H1 (cell line): ENCODE measurements at regions not wholly inside any gene's neighbourhood (a gene's known extent, or its start where the extent isn't known, plus 50 kb on each side); places are given as distances from the start of the nearest gene placed in this dataset.

Experiments used
- CTCF ChIA-PET: fragments of 300-600 bp; sonication (Branson Sonifier 250); formaldehyde crosslinking; loops from one replicate; lab custom pipeline; 2021; ENCODE audit not compliant: partially characterized antibody; lab: Charles Lee
- POLR2A ChIA-PET: fragments of 300-600 bp; sonication (Branson Sonifier 250); formaldehyde crosslinking; loops from one replicate; lab custom pipeline; 2021; ENCODE audit warnings: inconsistent platforms; ENCODE audit not compliant: partially characterized antibody; lab: Charles Lee
- DNase-seq, 2 experiments: peaks; one replicate each; pipeline versions ENCODE4 v3.0.0 to v3.0.0-alpha.2; 2010 to 2022; ENCODE audit warnings: low spot score in 2 of 2, low read depth in 1 of 2, mixed read lengths in 1 of 2
- FAIRE-seq: peaks from 2 replicates; lab custom pipeline; 2011; peaks lifted over from hg19 to GRCh38; lab: Jason Lieb, UNC
- H2AFZ ChIP-seq: 2 replicates; pipeline ENCODE4 v1.8.1; 2012; ENCODE audit warnings: low read length, inconsistent platforms
- H2AK5ac ChIP-seq: 2 replicates; pipeline ENCODE4 v1.6.1; 2013; ENCODE audit warnings: low read depth, low read length
- H2BK120ac ChIP-seq: replicated peaks from 2 replicates; pipeline ENCODE3; 2013; ENCODE audit warnings: low read depth, low read length, inconsistent platforms
- H2BK12ac ChIP-seq: 2 replicates; pipeline ENCODE4 v1.6.1; 2013; ENCODE audit warnings: low read depth, low read length
- H2BK15ac ChIP-seq: 2 replicates; pipeline ENCODE4 v1.6.1; 2013; ENCODE audit warnings: low read length
- H2BK20ac ChIP-seq: 2 replicates; pipeline ENCODE4 v1.6.1; 2013; ENCODE audit warnings: low read length
- H2BK5ac ChIP-seq: 2 replicates; pipeline ENCODE4 v1.6.1; 2013; ENCODE audit warnings: low read depth, low read length
- H3K14ac ChIP-seq: 2 replicates; pipeline ENCODE4 v1.6.1; 2013; ENCODE audit warnings: inconsistent platforms; ENCODE audit not compliant: insufficient read length
- H3K18ac ChIP-seq: 2 replicates; pipeline ENCODE4 v1.6.1; 2013; ENCODE audit warnings: low read length; ENCODE audit errors: extremely low read depth
- H3K23ac ChIP-seq: 2 replicates; pipeline ENCODE4 v1.6.1; 2013; ENCODE audit warnings: inconsistent platforms; ENCODE audit not compliant: insufficient read length
- H3K23me2 ChIP-seq: 2 replicates; pipeline ENCODE4 v1.6.1; 2013; ENCODE audit warnings: low read depth, low read length
- H3K27ac ChIP-seq: 2 replicates; pipeline ENCODE4 v1.6.1; 2011; ENCODE audit warnings: low read depth, low read length, inconsistent platforms
- H3K27me3 ChIP-seq, 4 experiments: replicated peaks in 1 of 4; 1 replicate in 1 of 4; 2 replicates in 3 of 4; pipeline versions ENCODE4 v1.6.1 to v1.8.1; 2011 to 2013; ENCODE audit warnings: low read length in 3 of 4, mild to moderate bottlenecking in 3 of 4, inconsistent platforms in 2 of 4, mixed read lengths in 2 of 4, moderate library complexity in 1 of 4; ENCODE audit not compliant: control insufficient read depth in 3 of 4, insufficient read depth in 3 of 4; ENCODE audit errors: extremely low read depth in 1 of 4
- H3K36me3 ChIP-seq, 4 experiments: 2 replicates each; pipeline versions ENCODE4 v1.6.1 to v1.8.1; 2011 to 2013; ENCODE audit warnings: mild to moderate bottlenecking in 4 of 4, low read length in 3 of 4, moderate library complexity in 2 of 4, control low read depth in 1 of 4, inconsistent platforms in 1 of 4; ENCODE audit not compliant: insufficient read depth in 4 of 4, control insufficient read depth in 2 of 4
- H3K4ac ChIP-seq: replicated peaks from 2 replicates; pipeline ENCODE3; 2013; ENCODE audit warnings: low read length, low read depth, mixed read lengths, inconsistent platforms; ENCODE audit not compliant: insufficient read length
- H3K4me1 ChIP-seq, 4 experiments: replicated peaks in 1 of 4; 1 replicate in 1 of 4; 2 replicates in 3 of 4; pipeline versions ENCODE4 v1.6.1 to v1.8.1; 2011 to 2013; ENCODE audit warnings: low read length in 3 of 4, inconsistent platforms in 2 of 4, mixed read lengths in 1 of 4; ENCODE audit not compliant: insufficient read depth in 4 of 4, control insufficient read depth in 3 of 4
- H3K4me2 ChIP-seq, 2 experiments: 2 replicates each; pipeline versions ENCODE4 v1.6.1 to v1.8.1; 2011 to 2013; ENCODE audit warnings: low read depth in 2 of 2, low read length in 2 of 2, control low read depth in 1 of 2, inconsistent platforms in 1 of 2, mild to moderate bottlenecking in 1 of 2; ENCODE audit not compliant: insufficient read depth in 1 of 2
- H3K4me3 ChIP-seq, 4 experiments: fragments of 200-600, 300-600 bp in 1 of 4; sonication (generic), shearing (Covaris generic), sonication (Bioruptor Twin) in 1 of 4; 2 replicates each; pipeline versions ENCODE4 v1.5.1 to v1.8.1; 2011 to 2016; ENCODE audit warnings: low read length in 4 of 4, low read depth in 3 of 4, control low read depth in 2 of 4, inconsistent platforms in 2 of 4, mild to moderate bottlenecking in 2 of 4, mixed read lengths in 1 of 4, moderate library complexity in 1 of 4; ENCODE audit not compliant: insufficient read depth in 2 of 4; ENCODE audit errors: extremely low read depth in 1 of 4
- H3K56ac ChIP-seq: replicated peaks from 2 replicates; pipeline ENCODE3; 2013; ENCODE audit warnings: low read depth, mild to moderate bottlenecking, mixed read lengths, low read length, inconsistent platforms; ENCODE audit not compliant: insufficient read length
- H3K79me1 ChIP-seq: 2 replicates; pipeline ENCODE4 v1.6.1; 2013; ENCODE audit warnings: low read depth, low read length, control low read depth
- H3K79me2 ChIP-seq, 2 experiments: 2 replicates each; pipeline versions ENCODE4 v1.6.1 to v1.8.1; 2012 to 2013; ENCODE audit warnings: low read length in 2 of 2, mild to moderate bottlenecking in 2 of 2, inconsistent platforms in 1 of 2; ENCODE audit not compliant: insufficient read depth in 2 of 2, control insufficient read depth in 1 of 2
- H3K9ac ChIP-seq, 4 experiments: replicated peaks in 1 of 4; 1 replicate in 1 of 4; 2 replicates in 3 of 4; pipeline versions ENCODE4 v1.6.1 to v1.8.1; 2011 to 2013; ENCODE audit warnings: low read depth in 3 of 4, low read length in 3 of 4, control low read depth in 2 of 4, mild to moderate bottlenecking in 2 of 4, moderate library complexity in 2 of 4, inconsistent platforms in 1 of 4; ENCODE audit errors: extremely low read depth in 1 of 4
- H3K9me3 ChIP-seq, 2 experiments: 2 replicates each; pipeline versions ENCODE4 v1.6.1 to v1.8.1; 2012 to 2013; ENCODE audit warnings: mild to moderate bottlenecking in 2 of 2, moderate library complexity in 2 of 2, control low read depth in 1 of 2, inconsistent platforms in 1 of 2, low read depth in 1 of 2, low read length in 1 of 2, mixed read lengths in 1 of 2; ENCODE audit not compliant: insufficient read depth in 2 of 2
- H4K20me1 ChIP-seq, 2 experiments: replicated peaks in 1 of 2; 2 replicates each; pipeline versions ENCODE3 to v1.8.1; 2011 to 2013; ENCODE audit warnings: inconsistent platforms in 2 of 2, low read length in 2 of 2, mild to moderate bottlenecking in 1 of 2; ENCODE audit not compliant: insufficient read depth in 2 of 2, control insufficient read depth in 1 of 2
- H4K5ac ChIP-seq: 2 replicates; pipeline ENCODE4 v1.6.1; 2013; ENCODE audit warnings: low read length, low read depth, mixed read lengths, inconsistent platforms; ENCODE audit not compliant: insufficient read length
- H4K8ac ChIP-seq: 2 replicates; pipeline ENCODE4 v1.8.0; 2013; ENCODE audit warnings: mild to moderate bottlenecking, moderate library complexity, low read length, inconsistent platforms; ENCODE audit not compliant: insufficient read depth; ENCODE audit errors: extremely low read depth
- H4K91ac ChIP-seq: replicated peaks from 2 replicates; pipeline ENCODE3; 2013; ENCODE audit warnings: low read length, mixed read lengths, inconsistent platforms; ENCODE audit not compliant: insufficient read length
- EP300 ChIP-seq, 2 experiments: IDR thresholded peaks; 1 replicate in 1 of 2; 2 replicates in 1 of 2; pipeline ENCODE4 v1.6.1; 2011 to 2012; ENCODE audit warnings: low read depth in 2 of 2, low read length in 2 of 2, mild to moderate bottlenecking in 2 of 2, borderline replicate concordance in 1 of 2, inconsistent platforms in 1 of 2, moderate library complexity in 1 of 2
- GABPA ChIP-seq: IDR thresholded peaks from 2 replicates; pipeline ENCODE4 v1.6.1; 2011; ENCODE audit warnings: mild to moderate bottlenecking, low read length, moderate library complexity, borderline replicate concordance; ENCODE audit not compliant: insufficient read depth
- PHF8 ChIP-seq: fragments of 200-600 bp; sonication (generic); conservative IDR thresholded peaks from 2 replicates; pipeline ENCODE4 v1.7.1; 2012; ENCODE audit warnings: low read depth, mild to moderate bottlenecking, inconsistent platforms, low read length, moderate library complexity
- SP4 ChIP-seq: IDR thresholded peaks from 2 replicates; pipeline ENCODE4 v1.6.1; 2012; ENCODE audit warnings: low read length, inconsistent platforms
- WGBS, 2 experiments: shearing (Covaris generic) in 1 of 2; methylation state at CpG; one replicate each; pipeline versions ENCODE4 v1.1.6 to v1.1.7; 2013 to 2015; ENCODE audit warnings: low lambda C conversion rate in 2 of 2, mixed read lengths in 2 of 2, inconsistent platforms in 1 of 2, low coverage in 1 of 2, missing lambda C conversion rate in 1 of 2; ENCODE audit not compliant: insufficient replicate concordance in 2 of 2, insufficient coverage in 1 of 2, insufficient read length in 1 of 2; ENCODE audit errors: extremely low coverage in 1 of 2, missing lambda C conversion rate in 1 of 2; 5-methylcytosine and 5-hydroxymethylcytosine counted together

DNA sequence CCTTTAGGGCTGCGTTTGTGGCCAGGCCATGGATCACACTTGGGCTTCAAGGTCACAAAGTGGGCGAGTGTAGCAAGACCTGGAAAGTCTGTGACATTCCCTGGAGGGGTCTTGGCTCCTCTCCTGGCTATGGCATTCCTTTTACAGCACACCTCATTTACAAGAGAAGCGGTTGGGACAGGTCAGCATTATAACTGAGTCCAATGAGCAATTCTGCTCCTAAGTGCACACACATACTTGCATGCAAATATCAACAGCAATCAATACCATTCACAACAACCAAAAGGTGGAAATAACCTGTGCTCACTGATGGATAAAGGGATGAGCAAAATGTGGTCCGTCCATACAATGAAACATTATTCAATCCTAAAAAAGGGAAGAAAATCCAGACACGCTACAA is 298.2 kb downstream of the CTTN start:
- Histone ChIP-seq H2BK15ac (no peak overlapping the region), H3K27ac (no peak overlapping the region), H3K14ac (no peak overlapping the region), H3K27me3 (no peaks in the 10 kb centered on the region), H4K91ac (no peak overlapping the region), H3K56ac (no peak overlapping the region), H2BK20ac (no peak overlapping the region), H4K5ac (no peak overlapping the region), H3K4ac (no peak overlapping the region), H3K79me2 (no peaks in the 10 kb centered on the region), H3K18ac (no peak overlapping the region), H2AK5ac (no peak overlapping the region), H3K79me1 (no peaks in the 10 kb centered on the region; the same call in 1 of the 2 replicates), H3K4me1 (peaks cover 0 to 7% (median 0%) of the 10 kb centered on the region in 4 experiments; a peak in 1 of 7 replicates), H2BK5ac (no peak overlapping the region; the same call in 1 of the 2 replicates), H3K9me3 (no peaks in the 10 kb centered on the region), H3K23me2 (peaks cover 2% of the 10 kb centered on the region; the same call in 1 of the 2 replicates), H4K8ac (no peak overlapping the region; the same call in 1 of the 2 replicates), H2AFZ (no peak overlapping the region), H4K20me1 (no peaks in the 10 kb centered on the region), H3K36me3 (no peaks in the 10 kb centered on the region), H3K4me2 (no peak overlapping the region), H3K9ac (no peak overlapping the region), H2BK120ac (no peak overlapping the region), H3K23ac (no peak overlapping the region), H3K4me3 (no peak overlapping the region), H2BK12ac (no peak overlapping the region)
- DNase-seq: no peak
- WGBS, 2 experiments: 88% methylated on average over 5 of the region's 5 CpGs; no CpG with 5 or more reads in 1 of the 2 experiments
- POLR2A ChIA-PET: no interaction called here
- no peak for FAIRE-seq
- TF ChIP-seq SP4 (no peak), EP300 (IDR thresholded peaks at IDR 0.05; ENCODE audit: borderline replicate concordance in 1 of 2, low read depth in 2 of 2, low read length in 2 of 2) (no peak), GABPA (no peak), PHF8 (no peak)
- CTCF ChIA-PET: interaction anchor here (0.9 to 1.1 kb wide), 3 partner anchors 8 to 59 kb away, joined by 3 to 4 read pairs (median 3); no protein-coding TSS in a partner anchor
